Epithelial cell of proximal tubule (primary cell): ENCODE measurements at regions not wholly inside any gene's neighbourhood (a gene's known extent, or its start where the extent isn't known, plus 50 kb on each side); places are given as distances from the start of the nearest gene placed in this dataset.

Experiments
- DNase-seq: peaks from one replicate; pipeline ENCODE4 v3.0.0-alpha.2; 2011; ENCODE audit warnings: low read depth
- H3K4me3 ChIP-seq: 2 replicates; pipeline ENCODE4 v1.5.1; 2011; ENCODE audit warnings: low read depth, mild to moderate bottlenecking, low read length
- CTCF ChIP-seq: conservative IDR thresholded peaks from 2 replicates; pipeline ENCODE4 v1.5.1; 2012; ENCODE audit warnings: low read depth, mild to moderate bottlenecking, low read length

GRCh38 chr7:84669177-84669732 lies 474.7 kb upstream of the SEMA3A start:
- DNase-seq, result no peak
- no peak for TF ChIP-seq CTCF
- H3K4me3 ChIP-seq, result no peak overlapping the region

GRCh38 chr7:84668116-84668515 lies 473.5 kb upstream of the SEMA3A start:
- no peak overlapping the region for H3K4me3 ChIP-seq
- no peak for DNase-seq
- no peak for TF ChIP-seq CTCF

- H3K4me3 ChIP-seq, result no peak overlapping the region
- DNase-seq, result no peak
- no peak for TF ChIP-seq CTCF
Observed at GRCh38 chr7:84666651-84667050, 472.1 kb upstream of the SEMA3A start.

- no peak overlapping the region for H3K4me3 ChIP-seq
- no peak for DNase-seq
- TF ChIP-seq CTCF, result no peak
Observed at GRCh38 chr7:84665339-84665738, 470.8 kb upstream of the SEMA3A start.

- DNase-seq, result no peak
- no peak for TF ChIP-seq CTCF
- no peak overlapping the region for H3K4me3 ChIP-seq
Observed at GRCh38 chr7:84664626-84665025, 470.0 kb upstream of the SEMA3A start.

GRCh38 chr7:84663224-84663623 lies 468.6 kb upstream of the SEMA3A start:
- no peak overlapping the region for H3K4me3 ChIP-seq
- no peak for TF ChIP-seq CTCF
- DNase-seq, result no peak

- TF ChIP-seq CTCF, result no peak
- DNase-seq, result no peak
- H3K4me3 ChIP-seq, result no peak overlapping the region
Observed at GRCh38 chr7:84658286-84658685, 463.7 kb upstream of the SEMA3A start.
